Testis (tissue), 2 donors: ENCODE measurements at regions not wholly inside any gene's neighbourhood (a gene's known extent, or its start where the extent isn't known, plus 50 kb on each side); places are given as distances from the start of the nearest gene placed in this dataset.

Experiments used
- POLR2A ChIP-seq: fragments of 450-650 bp; IDR thresholded peaks from one replicate; pipeline ENCODE4 v1.6.1; 2017; ENCODE audit warnings: antibody characterized with exemption, mild to moderate bottlenecking, moderate library complexity
- TF ChIP-seq, protein P1 (sequence below), 3 experiments: fragments of 450-650 bp in 2 of 3; fragments of 200-600 bp in 1 of 3; sonication (generic) in 1 of 3; IDR thresholded peaks; one replicate each; pipeline ENCODE4 v1.5.1; 2016 to 2019; ENCODE audit warnings: antibody characterized with exemption in 3 of 3, mild to moderate bottlenecking in 2 of 3, moderate library complexity in 1 of 3

DNA sequence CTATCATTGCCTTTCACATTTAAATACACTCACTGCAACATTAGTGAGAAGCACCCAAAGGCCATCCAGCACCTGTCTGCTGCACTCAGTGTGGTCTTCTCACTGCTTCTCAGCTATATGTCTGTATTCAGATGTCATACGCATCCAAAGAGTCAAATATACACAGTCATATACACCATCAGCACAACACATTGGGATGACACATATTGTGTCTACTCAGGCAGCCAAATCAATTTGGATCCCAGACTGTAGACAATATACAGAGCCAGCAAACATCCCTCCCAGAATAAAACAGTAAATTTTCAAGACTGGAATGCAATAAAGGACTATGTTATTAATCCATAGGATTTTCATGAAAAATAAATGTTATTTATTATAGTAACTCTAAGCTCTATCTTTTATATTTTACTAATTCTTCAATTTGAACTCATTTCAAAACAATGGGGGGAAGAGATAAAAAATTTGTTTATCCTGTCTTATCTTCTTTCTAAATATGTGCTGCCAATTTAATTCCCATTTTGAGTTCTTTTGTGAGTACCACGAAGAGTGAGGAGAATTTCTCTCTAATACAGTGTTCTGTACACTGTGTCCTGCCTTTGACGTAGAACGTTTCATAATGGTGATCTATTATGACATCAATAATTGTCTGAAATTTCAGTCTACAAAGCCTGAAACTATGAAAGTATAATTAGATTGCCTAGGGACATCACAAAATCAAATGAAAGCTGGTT lies 602.2 kb upstream of the CXADR start:
- TF ChIP-seq, protein P1, sequence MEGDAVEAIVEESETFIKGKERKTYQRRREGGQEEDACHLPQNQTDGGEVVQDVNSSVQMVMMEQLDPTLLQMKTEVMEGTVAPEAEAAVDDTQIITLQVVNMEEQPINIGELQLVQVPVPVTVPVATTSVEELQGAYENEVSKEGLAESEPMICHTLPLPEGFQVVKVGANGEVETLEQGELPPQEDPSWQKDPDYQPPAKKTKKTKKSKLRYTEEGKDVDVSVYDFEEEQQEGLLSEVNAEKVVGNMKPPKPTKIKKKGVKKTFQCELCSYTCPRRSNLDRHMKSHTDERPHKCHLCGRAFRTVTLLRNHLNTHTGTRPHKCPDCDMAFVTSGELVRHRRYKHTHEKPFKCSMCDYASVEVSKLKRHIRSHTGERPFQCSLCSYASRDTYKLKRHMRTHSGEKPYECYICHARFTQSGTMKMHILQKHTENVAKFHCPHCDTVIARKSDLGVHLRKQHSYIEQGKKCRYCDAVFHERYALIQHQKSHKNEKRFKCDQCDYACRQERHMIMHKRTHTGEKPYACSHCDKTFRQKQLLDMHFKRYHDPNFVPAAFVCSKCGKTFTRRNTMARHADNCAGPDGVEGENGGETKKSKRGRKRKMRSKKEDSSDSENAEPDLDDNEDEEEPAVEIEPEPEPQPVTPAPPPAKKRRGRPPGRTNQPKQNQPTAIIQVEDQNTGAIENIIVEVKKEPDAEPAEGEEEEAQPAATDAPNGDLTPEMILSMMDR (IDR thresholded peaks at IDR 0.05), result no peak
- TF ChIP-seq POLR2A, result no peak
